ENCODE measurements at regions not wholly inside any gene's neighbourhood (a gene's known extent, or its start where the extent isn't known, plus 50 kb on each side); places are given as distances from the start of the nearest gene placed in this dataset.
A peak's percentile ranks its signal among the peaks of the same experiment; 100 is the strongest.

DNA sequence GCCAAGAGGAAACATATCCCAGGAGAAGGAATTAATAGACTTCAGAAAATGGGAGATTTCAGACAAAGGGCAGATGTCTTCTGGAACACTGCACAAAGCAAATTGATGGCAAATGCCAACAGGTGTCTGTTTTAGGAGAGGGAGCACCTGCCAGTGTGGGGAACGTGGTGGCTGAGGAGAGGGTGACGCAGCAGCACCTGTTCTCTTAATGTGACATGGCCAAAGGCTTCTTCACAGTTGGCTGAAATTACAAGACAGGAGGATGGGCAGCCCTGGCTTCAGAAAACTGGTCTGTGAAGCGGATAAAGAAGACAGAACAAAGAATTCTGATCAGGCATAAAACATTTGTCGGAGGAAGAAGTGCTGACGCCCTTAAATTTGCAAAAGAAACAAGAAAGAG, 178.7 kb upstream of the RUNX1 start:
- peak overlapping the region; percentile 24 for H3K4me3 ChIP-seq (ENCODE audit: low read length)

GRCh38 chr21:35226968-35227744, 178.1 kb upstream of the RUNX1 start:
- H3K27ac ChIP-seq (ENCODE audit: low read length) = peak overlapping the region; percentile 83
- H3K4me3 ChIP-seq (ENCODE audit: low read length) = peak overlapping the region; percentile 24
- H3K9me3 ChIP-seq (replicated peaks; ENCODE audit: insufficient read depth, low read length) = no peaks in the 10 kb centered on the region
- H3K4me1 ChIP-seq (ENCODE audit: low read length) = peaks cover 62% of the 10 kb centered on the region
- peak overlapping the region; percentile 35 for H3K9ac ChIP-seq (ENCODE audit: low read length)
- peaks cover 17% of the 10 kb centered on the region for H4K20me1 ChIP-seq (ENCODE audit: insufficient read depth, low read length)
- H3K9me2 ChIP-seq (replicated peaks; ENCODE audit: insufficient read depth, low read length) = no peaks in the 10 kb centered on the region
- H3K79me2 ChIP-seq (ENCODE audit: low read length) = no peaks in the 10 kb centered on the region
- no peak overlapping the region for H2AFZ ChIP-seq (ENCODE audit: low read length)
- TF ChIP-seq EZH2phosphoT487 (IDR thresholded peaks at IDR 0.05; ENCODE audit: low read length) = peak; percentile 99
- TF ChIP-seq, protein P1, sequence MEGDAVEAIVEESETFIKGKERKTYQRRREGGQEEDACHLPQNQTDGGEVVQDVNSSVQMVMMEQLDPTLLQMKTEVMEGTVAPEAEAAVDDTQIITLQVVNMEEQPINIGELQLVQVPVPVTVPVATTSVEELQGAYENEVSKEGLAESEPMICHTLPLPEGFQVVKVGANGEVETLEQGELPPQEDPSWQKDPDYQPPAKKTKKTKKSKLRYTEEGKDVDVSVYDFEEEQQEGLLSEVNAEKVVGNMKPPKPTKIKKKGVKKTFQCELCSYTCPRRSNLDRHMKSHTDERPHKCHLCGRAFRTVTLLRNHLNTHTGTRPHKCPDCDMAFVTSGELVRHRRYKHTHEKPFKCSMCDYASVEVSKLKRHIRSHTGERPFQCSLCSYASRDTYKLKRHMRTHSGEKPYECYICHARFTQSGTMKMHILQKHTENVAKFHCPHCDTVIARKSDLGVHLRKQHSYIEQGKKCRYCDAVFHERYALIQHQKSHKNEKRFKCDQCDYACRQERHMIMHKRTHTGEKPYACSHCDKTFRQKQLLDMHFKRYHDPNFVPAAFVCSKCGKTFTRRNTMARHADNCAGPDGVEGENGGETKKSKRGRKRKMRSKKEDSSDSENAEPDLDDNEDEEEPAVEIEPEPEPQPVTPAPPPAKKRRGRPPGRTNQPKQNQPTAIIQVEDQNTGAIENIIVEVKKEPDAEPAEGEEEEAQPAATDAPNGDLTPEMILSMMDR (IDR thresholded peaks at IDR 0.05; ENCODE audit: low read length) = no peak
- peaks cover 63% of the 10 kb centered on the region for H3K27me3 ChIP-seq (replicated peaks; ENCODE audit: insufficient read depth, low read length)
- peaks cover 44% of the 10 kb centered on the region for H3F3A ChIP-seq (ENCODE audit: insufficient read depth, low read length)
- peak overlapping the region; percentile 65 for H3K4me2 ChIP-seq (ENCODE audit: low read depth, low read length)
- DNase-seq = peak; percentile 99
- no peaks in the 10 kb centered on the region for H3K36me3 ChIP-seq (replicated peaks; ENCODE audit: insufficient read depth, low read length)

More for the DNA sequence above, 178.7 kb upstream of the RUNX1 start:
- TF ChIP-seq, protein P1 (IDR thresholded peaks at IDR 0.05; ENCODE audit: low read length) = no peak
- TF ChIP-seq EZH2phosphoT487 (IDR thresholded peaks at IDR 0.05; ENCODE audit: low read length) (no peak), EZH2 (optimal IDR thresholded peaks at IDR 0.05; ENCODE audit: low read depth, low read length) (no peak)
- Histone ChIP-seq H2AFZ (ENCODE audit: low read length) (no peak overlapping the region), H3K36me3 (replicated peaks; ENCODE audit: insufficient read depth, low read length) (no peaks in the 10 kb centered on the region), H3K9ac (ENCODE audit: low read length) (peak overlapping the region; percentile 35), H3K9me3 (replicated peaks; ENCODE audit: insufficient read depth, low read length) (no peaks in the 10 kb centered on the region), H4K20me1 (ENCODE audit: insufficient read depth, low read length) (peaks cover 13% of the 10 kb centered on the region), H3K4me2 (ENCODE audit: low read depth, low read length) (peak overlapping the region; percentile 65), H3K4me1 (ENCODE audit: low read length) (peaks cover 58% of the 10 kb centered on the region), H3F3A (ENCODE audit: insufficient read depth, low read length) (peaks cover 38% of the 10 kb centered on the region), H3K27me3 (replicated peaks; ENCODE audit: insufficient read depth, low read length) (peaks cover 69% of the 10 kb centered on the region), H3K79me2 (ENCODE audit: low read length) (no peaks in the 10 kb centered on the region), H3K27ac (ENCODE audit: low read length) (peak overlapping the region; percentile 83), H3K9me2 (replicated peaks; ENCODE audit: insufficient read depth, low read length) (no peaks in the 10 kb centered on the region)
- DNase-seq = peak; percentile 94

- H3K9ac ChIP-seq (ENCODE audit: low read length) = no peak overlapping the region
- H3K79me2 ChIP-seq (ENCODE audit: low read length) = no peaks in the 10 kb centered on the region
- no peaks in the 10 kb centered on the region for H3K9me3 ChIP-seq (replicated peaks; ENCODE audit: insufficient read depth, low read length)
- H2AFZ ChIP-seq (ENCODE audit: low read length) = no peak overlapping the region
- TF ChIP-seq EZH2phosphoT487 (IDR thresholded peaks at IDR 0.05; ENCODE audit: low read length) (no peak; the same call in 1 of the 2 replicates), EZH2 (optimal IDR thresholded peaks at IDR 0.05; ENCODE audit: low read depth, low read length) (no peak)
- TF ChIP-seq, protein P1 (IDR thresholded peaks at IDR 0.05; ENCODE audit: low read length) = no peak
- H3K9me2 ChIP-seq (replicated peaks; ENCODE audit: insufficient read depth, low read length) = no peaks in the 10 kb centered on the region
- peaks cover 58% of the 10 kb centered on the region for H3K27me3 ChIP-seq (replicated peaks; ENCODE audit: insufficient read depth, low read length)
- peak overlapping the region; percentile 19 for H3K4me3 ChIP-seq (ENCODE audit: low read length)
- no peak for DNase-seq
- peak overlapping the region; percentile 65 for H3K4me2 ChIP-seq (ENCODE audit: low read depth, low read length)
- H3K27ac ChIP-seq (ENCODE audit: low read length) = no peak overlapping the region
- H3K4me1 ChIP-seq (ENCODE audit: low read length) = peaks cover 62% of the 10 kb centered on the region
- H3K36me3 ChIP-seq (replicated peaks; ENCODE audit: insufficient read depth, low read length) = no peaks in the 10 kb centered on the region
- peaks cover 53% of the 10 kb centered on the region for H3F3A ChIP-seq (ENCODE audit: insufficient read depth, low read length)
- peaks cover 17% of the 10 kb centered on the region for H4K20me1 ChIP-seq (ENCODE audit: insufficient read depth, low read length)
Measured at GRCh38 chr21:35226328-35226727, 177.2 kb upstream of the RUNX1 start.
